HCT116 (cell line): ENCODE measurements at regions not wholly inside any gene's neighbourhood (a gene's known extent, or its start where the extent isn't known, plus 50 kb on each side); places are given as distances from the start of the nearest gene placed in this dataset.

Source experiments
- ATAC-seq: fragments of 200-7000 bp; cut with Tn5 transposase; 2 replicates; pipeline ENCODE4 v1.9.1; 2020; ENCODE audit warnings: mild to moderate bottlenecking, moderate library complexity
- BruUV-seq: library from RNA; stranded (reverse); fragments of 400-500 nt; replicated peaks from 2 replicates; lab custom pipeline; 2021; lab: Mats Ljungman, UMichigan
- CTCF ChIA-PET: fragments of 300-600 bp; sonication (Branson Sonifier 250); formaldehyde crosslinking; loops from one replicate; lab custom pipeline; 2021; ENCODE audit warnings: antibody characterized with exemption; lab: Charles Lee
- POLR2A ChIA-PET: fragments of 300-600, 350-600 bp; sonication (Branson Sonifier 250); formaldehyde crosslinking; loops from one replicate; lab custom pipeline; 2021; ENCODE audit warnings: antibody characterized with exemption; lab: Charles Lee
- RAD21 ChIA-PET, 2 experiments: fragments of 300-600 bp; sonication (Branson Sonifier 250); formaldehyde crosslinking; loops; one replicate each; lab custom pipeline; 2023; ENCODE audit warnings: low total read pairs in 2 of 2; ENCODE audit not compliant: uncharacterized antibody in 2 of 2, unreplicated experiment in 2 of 2, low non-redundant PET in 1 of 2; lab: Charles Lee
- DNase-seq: peaks from one replicate; pipeline ENCODE4 v3.0.0-alpha.2; 2010; ENCODE audit warnings: low read depth, low spot score
- H2AFZ ChIP-seq: fragments of 200-600 bp; shearing (Covaris generic), sonication (generic); 2 replicates; pipeline ENCODE4 v1.6.1; 2017; ENCODE audit warnings: low read depth, mixed run types, mixed read lengths, antibody characterized with exemption, low read length; ENCODE audit not compliant: poor library complexity, severe bottlenecking
- H3K27ac ChIP-seq: 2 replicates; pipeline ENCODE4 v1.5.1; 2012; ENCODE audit warnings: low read depth, low read length
- H3K27me3 ChIP-seq: fragments of 200-600 bp; sonication (generic); 2 replicates; pipeline ENCODE4 v1.6.1; 2016; ENCODE audit warnings: mixed run types, low read length, mixed read lengths; ENCODE audit not compliant: insufficient read depth
- H3K36me3 ChIP-seq, 2 experiments: fragments of 200-500 bp in 1 of 2; fragments of 200-600 bp in 1 of 2; sonication (Bioruptor generic) in 1 of 2; sonication (generic) in 1 of 2; 2 replicates each; pipeline versions ENCODE4 v1.5.1 to v1.6.1; 2014 to 2016; ENCODE audit warnings: low read length in 2 of 2, inconsistent platforms in 1 of 2, mixed read lengths in 1 of 2, mixed run types in 1 of 2; ENCODE audit not compliant: insufficient read depth in 2 of 2, control insufficient read depth in 1 of 2
- H3K4me1 ChIP-seq, 2 experiments: fragments of 200-600 bp in 1 of 2; sonication (generic) in 1 of 2; 2 replicates each; pipeline versions ENCODE4 v1.5.1 to v1.6.1; 2012 to 2017; ENCODE audit warnings: low read length in 2 of 2, inconsistent platforms in 1 of 2, mild to moderate bottlenecking in 1 of 2, mixed read lengths in 1 of 2, mixed run types in 1 of 2, moderate library complexity in 1 of 2; ENCODE audit not compliant: insufficient read depth in 2 of 2, control insufficient read depth in 1 of 2
- H3K4me2 ChIP-seq: fragments of 200-600 bp; sonication (generic); 2 replicates; pipeline ENCODE4 v1.6.1; 2017; ENCODE audit warnings: mixed run types, low read length, mixed read lengths
- H3K4me3 ChIP-seq, 2 experiments: fragments of 200-600 bp in 1 of 2; sonication (generic) in 1 of 2; replicated peaks in 1 of 2; 2 replicates each; pipeline ENCODE4 v1.5.1; 2011 to 2016; ENCODE audit warnings: low read length in 2 of 2, control low read depth in 1 of 2, low read depth in 1 of 2, mild to moderate bottlenecking in 1 of 2, mixed read lengths in 1 of 2, mixed run types in 1 of 2
- H3K79me2 ChIP-seq: fragments of 200-600 bp; sonication (generic); 2 replicates; pipeline ENCODE4 v1.6.1; 2017; ENCODE audit warnings: mild to moderate bottlenecking, mixed run types, low read length, moderate library complexity, mixed read lengths; ENCODE audit not compliant: insufficient read depth
- H3K9ac ChIP-seq: fragments of 200-600 bp; sonication (generic); 2 replicates; pipeline ENCODE4 v1.6.1; 2016; ENCODE audit warnings: low read length, mixed read lengths
- H3K9me2 ChIP-seq: fragments of 200-600 bp; sonication (generic), shearing (Covaris generic); 2 replicates; pipeline ENCODE4 v1.6.1; 2017; ENCODE audit warnings: mixed run types, mild to moderate bottlenecking, moderate library complexity; ENCODE audit not compliant: insufficient read depth
- H3K9me3 ChIP-seq, 2 experiments: fragments of 200-500 bp in 1 of 2; fragments of 200-600 bp in 1 of 2; sonication (Bioruptor generic) in 1 of 2; sonication (generic) in 1 of 2; 2 replicates each; pipeline ENCODE4 v1.6.1; 2014 to 2017; ENCODE audit warnings: low read length in 2 of 2, mixed read lengths in 2 of 2, inconsistent platforms in 1 of 2, low read depth in 1 of 2, mild to moderate bottlenecking in 1 of 2, mixed run types in 1 of 2, moderate library complexity in 1 of 2; ENCODE audit not compliant: control insufficient read depth in 1 of 2, insufficient read depth in 1 of 2
- H4K20me1 ChIP-seq: fragments of 200-600 bp; sonication (generic), shearing (Covaris generic); 2 replicates; pipeline ENCODE4 v1.6.1; 2017; ENCODE audit warnings: mixed run types, mild to moderate bottlenecking, moderate library complexity; ENCODE audit not compliant: insufficient read depth
- CTCF ChIP-seq, 3 experiments: fragments of 200-600 bp in 1 of 3; sonication (generic) in 1 of 3; IDR thresholded peaks in 2 of 3; conservative IDR thresholded peaks in 1 of 3; 2 replicates each; pipeline ENCODE4 v1.5.1; 2012 to 2017; ENCODE audit warnings: low read depth in 2 of 3, low read length in 2 of 3, antibody characterized with exemption in 1 of 3, borderline replicate concordance in 1 of 3, control low read depth in 1 of 3, mild to moderate bottlenecking in 1 of 3, mixed read lengths in 1 of 3, mixed run types in 1 of 3, moderate library complexity in 1 of 3; ENCODE audit not compliant: insufficient read depth in 1 of 3
- JUND ChIP-seq: IDR thresholded peaks from 2 replicates; pipeline ENCODE4 v1.6.1; 2012
- TCF7L2 ChIP-seq: IDR thresholded peaks from 2 replicates; pipeline ENCODE4 v1.7.0; 2011; ENCODE audit warnings: borderline replicate concordance, inconsistent platforms; ENCODE audit not compliant: insufficient read depth, insufficient read length; ENCODE audit errors: extremely low read depth
- ZBTB33 ChIP-seq: IDR thresholded peaks from 2 replicates; pipeline ENCODE4 v1.6.1; 2011; ENCODE audit warnings: mild to moderate bottlenecking, low read length, moderate library complexity; ENCODE audit not compliant: insufficient replicate concordance; ENCODE audit errors: extremely low read depth
- ZFX ChIP-seq: fragments of 450-650 bp; IDR thresholded peaks from 2 replicates; pipeline ENCODE4 v1.6.1; 2017
- intact Hi-C: fragments of 100-400 bp; cut with micrococcal nuclease; formaldehyde crosslinking; loops from 2 replicates; pipeline ENCODE4 v1.10.0; 2022

DNA sequence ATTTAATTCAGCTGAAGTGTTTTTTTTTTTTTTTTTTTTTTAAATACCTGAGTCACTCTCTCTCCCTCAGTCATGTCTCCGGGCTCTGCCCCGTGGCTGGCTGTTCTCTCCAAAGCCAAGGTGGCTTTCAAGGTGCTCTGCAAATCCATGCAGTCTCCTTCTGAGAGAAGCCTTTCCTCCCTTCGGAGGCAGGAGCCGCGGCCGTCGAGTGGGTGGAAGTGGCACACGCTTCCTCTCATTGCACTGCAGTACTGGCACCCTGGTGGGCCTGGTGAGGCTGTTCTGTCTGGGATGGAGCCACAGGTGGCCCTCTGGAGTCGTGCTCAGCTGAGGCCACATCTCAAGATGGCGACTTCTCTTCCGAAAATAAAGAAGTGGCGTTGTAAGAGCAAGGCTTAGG, 221.8 kb downstream of the GLRX3 start (continued):
- no peak for TF ChIP-seq ZBTB33
- TF ChIP-seq TCF7L2 = no peak
- TF ChIP-seq JUND = no peak

GRCh38 chr10:130358981-130359650, 222.9 kb downstream of the GLRX3 start:
- intact Hi-C loops = no loop called here
- TF ChIP-seq ZFX (no peak), CTCF (IDR thresholded peaks at IDR 0.05 in 2 of 3, conservative IDR thresholded peaks at IDR 0.05 in 1 of 3; ENCODE audit: borderline replicate concordance in 1 of 3, insufficient read depth in 1 of 3, low read depth in 2 of 3, low read length in 2 of 3) (no peak)
- H3K27me3 ChIP-seq = no peaks in the 10 kb centered on the region
- H2AFZ ChIP-seq = no peak overlapping the region
- POLR2A ChIA-PET = no interaction called here
- BruUV-seq = no TSS peak
- ATAC-seq = no peak
- no peaks in the 10 kb centered on the region for H3K36me3 ChIP-seq
- H3K4me2 ChIP-seq = no peak overlapping the region
- H3K9me2 ChIP-seq = no peaks in the 10 kb centered on the region
- H3K27ac ChIP-seq = no peak overlapping the region
- no peaks in the 10 kb centered on the region for H3K9me3 ChIP-seq
- RAD21 ChIA-PET = no interaction called here
- H4K20me1 ChIP-seq = no peaks in the 10 kb centered on the region
- no peaks in the 10 kb centered on the region for H3K79me2 ChIP-seq
- no peak overlapping the region for H3K9ac ChIP-seq
- CTCF ChIA-PET = no interaction called here
- H3K4me1 ChIP-seq = no peaks in the 10 kb centered on the region
- DNase-seq = no peak
- H3K4me3 ChIP-seq = no peak overlapping the region
